B cell (primary cell): ENCODE measurements at regions not wholly inside any gene's neighbourhood (a gene's known extent, or its start where the extent isn't known, plus 50 kb on each side); places are given as distances from the start of the nearest gene placed in this dataset.

ENCODE experiments used
- ATAC-seq: fragments of 200-7000 bp; cut with Tn5 transposase; one replicate; pipeline ENCODE4 v1.10.0; 2021; ENCODE audit warnings: low read depth, mild to moderate bottlenecking, moderate number of reproducible peaks, moderate library complexity
- CTCF ChIA-PET: fragments of 350-600 bp; sonication (Branson Sonifier 250); formaldehyde crosslinking; loops from one replicate; lab custom pipeline; 2021; ENCODE audit warnings: antibody characterized with exemption, inconsistent platforms; lab: Charles Lee
- POLR2A ChIA-PET: fragments of 350-600 bp; sonication (Branson Sonifier 250); formaldehyde crosslinking; loops from one replicate; lab custom pipeline; 2021; ENCODE audit warnings: antibody characterized with exemption; lab: Charles Lee
- DNase-seq: peaks from one replicate; pipeline ENCODE4 v3.0.0; 2013
- H2AFZ ChIP-seq: 2 replicates; pipeline ENCODE4 v1.6.1; 2012; ENCODE audit warnings: mild to moderate bottlenecking, low read depth, low read length; ENCODE audit not compliant: insufficient read depth, poor library complexity, severe bottlenecking
- H3K27ac ChIP-seq, 2 donors: 1 replicate in 1 of 2; 2 replicates in 1 of 2; pipeline ENCODE4 v1.5.1; 2012 to 2013; ENCODE audit warnings: low read length in 2 of 2, mild to moderate bottlenecking in 2 of 2, moderate library complexity in 1 of 2
- H3K27me3 ChIP-seq, 4 experiments: fragments of 200-600 bp in 1 of 4; sonication (generic) in 1 of 4; replicated peaks in 1 of 4; 1 replicate in 2 of 4; 2 replicates in 2 of 4; pipeline versions ENCODE4 v1.6.1 to v1.7.0; 2013 to 2016; ENCODE audit warnings: low read length in 3 of 4, mild to moderate bottlenecking in 2 of 4, mixed read lengths in 1 of 4, moderate library complexity in 1 of 4; ENCODE audit not compliant: insufficient read depth in 4 of 4, control insufficient read depth in 3 of 4; ENCODE audit errors: control extremely low read depth in 1 of 4
- H3K36me3 ChIP-seq, 2 experiments: replicated peaks in 1 of 2; 1 replicate in 1 of 2; 2 replicates in 1 of 2; pipeline versions ENCODE4 v1.6.1 to v1.7.1; 2013; ENCODE audit warnings: low read length in 1 of 2; ENCODE audit not compliant: insufficient read depth in 2 of 2, control insufficient read depth in 1 of 2; ENCODE audit errors: control extremely low read depth in 1 of 2, extremely low read depth in 1 of 2
- H3K4me1 ChIP-seq, 2 donors: fragments of 200-600 bp in 1 of 2; sonication (generic) in 1 of 2; 1 replicate in 1 of 2; 2 replicates in 1 of 2; pipeline versions ENCODE4 v1.5.1 to v1.6.1; 2013 to 2017; ENCODE audit warnings: low read length in 2 of 2; ENCODE audit not compliant: control insufficient read depth in 2 of 2, insufficient read depth in 2 of 2
- H3K4me2 ChIP-seq: replicated peaks from 2 replicates; pipeline ENCODE3; 2012; ENCODE audit warnings: mild to moderate bottlenecking, low read depth, low read length; ENCODE audit not compliant: poor library complexity, severe bottlenecking
- H3K4me3 ChIP-seq, 5 experiments: fragments of 200-600 bp in 1 of 5; sonication (generic) in 1 of 5; 1 replicate in 3 of 5; 2 replicates in 2 of 5; pipeline versions ENCODE4 v1.5.1 to v1.7.0; 2011 to 2016; ENCODE audit warnings: low read length in 4 of 5, mild to moderate bottlenecking in 4 of 5, low read depth in 2 of 5, control low read depth in 1 of 5, moderate library complexity in 1 of 5; ENCODE audit not compliant: insufficient read depth in 1 of 5; ENCODE audit errors: control extremely low read depth in 1 of 5, extremely low read depth in 1 of 5
- H3K79me2 ChIP-seq: fragments of 200-600 bp; sonication (generic); one replicate; pipeline ENCODE4 v1.6.0; 2016; ENCODE audit warnings: low read length; ENCODE audit not compliant: control insufficient read depth, insufficient read depth
- H3K9ac ChIP-seq: fragments of 200-600 bp; sonication (generic); 2 replicates; pipeline ENCODE4 v1.6.1; 2017; ENCODE audit warnings: mild to moderate bottlenecking, low read length, moderate library complexity
- H3K9me3 ChIP-seq, 3 donors: one replicate each; pipeline versions ENCODE4 v1.6.1 to v1.7.1; 2013; ENCODE audit warnings: low read length in 2 of 3; ENCODE audit not compliant: control insufficient read depth in 2 of 3, insufficient read depth in 1 of 3; ENCODE audit errors: control extremely low read depth in 1 of 3
- H4K20me1 ChIP-seq: 2 replicates; pipeline ENCODE4 v1.6.0; 2012; ENCODE audit warnings: mild to moderate bottlenecking, low read length; ENCODE audit not compliant: insufficient read depth, control insufficient read depth, poor library complexity, severe bottlenecking
- H3K27ac Mint-ChIP-seq: one replicate; pipeline ENCODE4 v1.8.0; 2021; ENCODE audit warnings: mixed read lengths
- H3K27me3 Mint-ChIP-seq: one replicate; pipeline ENCODE4 v1.8.0; 2021; ENCODE audit warnings: mixed read lengths
- H3K4me1 Mint-ChIP-seq: one replicate; pipeline ENCODE4 v1.8.0; 2021; ENCODE audit warnings: mixed read lengths
- H3K4me3 Mint-ChIP-seq: one replicate; pipeline ENCODE4 v1.8.0; 2021; ENCODE audit warnings: mixed read lengths
- H3K9me3 Mint-ChIP-seq: one replicate; pipeline ENCODE4 v1.8.0; 2022; ENCODE audit warnings: mixed read lengths; ENCODE audit not compliant: insufficient read depth
- CTCF ChIP-seq: fragments of 200-600 bp; IDR thresholded peaks from one replicate; pipeline ENCODE4 v1.8.0; 2022; ENCODE audit warnings: antibody characterized with exemption, mild to moderate bottlenecking
- EZH2 ChIP-seq: IDR thresholded peaks from 2 replicates; pipeline ENCODE4 v1.6.1; 2012; ENCODE audit warnings: borderline replicate concordance, low read depth, mild to moderate bottlenecking, moderate library complexity, low read length; ENCODE audit not compliant: insufficient read depth, poor library complexity, severe bottlenecking
- WGBS: methylation state at CpG from one replicate; pipeline ENCODE4 v1.1.5; 2013; ENCODE audit warnings: missing lambda C conversion rate; ENCODE audit not compliant: insufficient coverage; 5-methylcytosine and 5-hydroxymethylcytosine counted together
- intact Hi-C: fragments of 100-400 bp; cut with micrococcal nuclease; formaldehyde crosslinking; loops from one replicate; pipeline ENCODE4 v1.10.0; 2022

- no peaks in the 10 kb centered on the region for H3K4me1 ChIP-seq
- TF ChIP-seq EZH2 (no peak), CTCF (no peak)
- POLR2A ChIA-PET, result no interaction called here
- H4K20me1 ChIP-seq, result no peaks in the 10 kb centered on the region
- CTCF ChIA-PET, result no interaction called here
- no peak overlapping the region for H3K4me3 Mint-ChIP-seq
- WGBS, result no CpG with 5 or more reads among the region's 1 CpG
- no peaks in the 10 kb centered on the region for H3K27me3 ChIP-seq
- no peak overlapping the region for H3K9ac ChIP-seq
- no peaks in the 10 kb centered on the region for H3K79me2 ChIP-seq
- no peak overlapping the region for H2AFZ ChIP-seq
- no peaks in the 10 kb centered on the region for H3K9me3 Mint-ChIP-seq
- ATAC-seq (no peak), DNase-seq (no peak)
- no peak overlapping the region for H3K27ac Mint-ChIP-seq
- no peaks in the 10 kb centered on the region for H3K36me3 ChIP-seq
- intact Hi-C loops, result no loop called here
- no peak overlapping the region for H3K27ac ChIP-seq
- no peaks in the 10 kb centered on the region for H3K4me1 Mint-ChIP-seq
- no peaks in the 10 kb centered on the region for H3K9me3 ChIP-seq
- no peaks in the 10 kb centered on the region for H3K27me3 Mint-ChIP-seq
- no peak overlapping the region for H3K4me3 ChIP-seq
- H3K4me2 ChIP-seq, result no peak overlapping the region
Measured at GRCh38 chr3:191728186-191728585, 267.2 kb downstream of the PYDC2 start.

DNA sequence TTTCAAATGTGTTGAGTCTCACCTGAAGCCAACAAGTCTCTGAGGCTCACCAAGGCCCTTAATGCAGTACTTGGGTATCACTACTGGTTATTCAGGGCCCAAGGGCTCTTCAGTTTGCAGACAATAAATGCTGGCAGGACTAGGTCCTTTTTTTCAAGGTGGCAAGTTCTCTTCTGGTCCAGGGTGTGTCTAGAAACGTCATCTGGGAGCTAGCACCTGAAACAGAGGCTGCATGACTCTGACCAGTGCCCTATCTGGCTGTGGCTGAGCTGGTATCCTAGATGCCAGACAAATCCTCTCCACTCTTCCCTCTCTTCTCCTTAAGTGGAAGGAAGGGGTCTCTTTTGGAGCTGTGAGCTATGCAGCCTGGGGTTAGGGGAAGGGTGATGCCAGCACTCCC, 276.8 kb downstream of the PYDC2 start:
- Histone ChIP-seq H3K9me3 (peaks cover 0 to 12% (median 4%) of the 10 kb centered on the region in 3 donors), H3K4me2 (no peak overlapping the region), H2AFZ (no peak overlapping the region), H3K9ac (no peak overlapping the region), H3K79me2 (no peaks in the 10 kb centered on the region), H4K20me1 (no peaks in the 10 kb centered on the region), H3K27ac (no peak overlapping the region), H3K4me3 (no peak overlapping the region), H3K4me1 (no peaks in the 10 kb centered on the region), H3K36me3 (no peaks in the 10 kb centered on the region), H3K27me3 (no peaks in the 10 kb centered on the region)
- DNase-seq, result no peak
- ChIA-PET POLR2A (no interaction called here), CTCF (no interaction called here)
- TF ChIP-seq CTCF (no peak), EZH2 (no peak)
- no peak overlapping the region for H3K27ac Mint-ChIP-seq
- H3K27me3 Mint-ChIP-seq, result no peaks in the 10 kb centered on the region
- no peaks in the 10 kb centered on the region for H3K4me1 Mint-ChIP-seq
- intact Hi-C loops, result no loop called here
- WGBS, result 33% methylated on average over 1 of the region's 1 CpG
- ATAC-seq, result no peak
- H3K4me3 Mint-ChIP-seq, result no peak overlapping the region
- H3K9me3 Mint-ChIP-seq, result peaks cover 8% of the 10 kb centered on the region
